ENCODE measurements at regions not wholly inside any gene's neighbourhood (a gene's known extent, or its start where the extent isn't known, plus 50 kb on each side); places are given as distances from the start of the nearest gene placed in this dataset.

GRCh38 chr16:64297863-64298600 is 823.8 kb downstream of the CDH11 start:
- TF ChIP-seq TAF1 (IDR thresholded peaks at IDR 0.05; ENCODE audit: borderline replicate concordance, insufficient read depth, low read length) (no peak), FOXP2 (optimal IDR thresholded peaks at IDR 0.05; ENCODE audit: borderline replicate concordance, extremely low read depth, extremely low read length, insufficient read depth) (no peak), SIN3A (IDR thresholded peaks at IDR 0.05; ENCODE audit: borderline replicate concordance, insufficient read depth, low read length) (no peak), REST (IDR thresholded peaks at IDR 0.05; ENCODE audit: insufficient read depth in 1 of 2, low read depth in 2 of 2, low read length in 2 of 2) (no peak), POLR2AphosphoS5 (IDR thresholded peaks at IDR 0.05; ENCODE audit: low read depth, low read length) (no peak)

GRCh38 chr16:64295466-64295865 is 826.4 kb downstream of the CDH11 start:
- no peak for TF ChIP-seq POLR2AphosphoS5 (IDR thresholded peaks at IDR 0.05; ENCODE audit: low read depth, low read length)
- TF ChIP-seq SIN3A (IDR thresholded peaks at IDR 0.05; ENCODE audit: borderline replicate concordance, insufficient read depth, low read length) = no peak
- TF ChIP-seq TAF1 (IDR thresholded peaks at IDR 0.05; ENCODE audit: borderline replicate concordance, insufficient read depth, low read length) = no peak
- no peak for TF ChIP-seq REST (IDR thresholded peaks at IDR 0.05; ENCODE audit: insufficient read depth in 1 of 2, low read depth in 2 of 2, low read length in 2 of 2)

GRCh38 chr16:64292953-64293352 is 828.9 kb downstream of the CDH11 start:
- TF ChIP-seq SIN3A (IDR thresholded peaks at IDR 0.05; ENCODE audit: borderline replicate concordance, insufficient read depth, low read length) (no peak), REST (IDR thresholded peaks at IDR 0.05; ENCODE audit: insufficient read depth in 1 of 2, low read depth in 2 of 2, low read length in 2 of 2) (no peak), TAF1 (IDR thresholded peaks at IDR 0.05; ENCODE audit: borderline replicate concordance, insufficient read depth, low read length) (no peak), POLR2AphosphoS5 (IDR thresholded peaks at IDR 0.05; ENCODE audit: low read depth, low read length) (no peak), FOXP2 (optimal IDR thresholded peaks at IDR 0.05; ENCODE audit: borderline replicate concordance, extremely low read depth, extremely low read length, insufficient read depth) (no peak)

- no peak for TF ChIP-seq TAF1 (IDR thresholded peaks at IDR 0.05; ENCODE audit: borderline replicate concordance, insufficient read depth, low read length)
- TF ChIP-seq SIN3A (IDR thresholded peaks at IDR 0.05; ENCODE audit: borderline replicate concordance, insufficient read depth, low read length) = no peak
- no peak for TF ChIP-seq FOXP2 (optimal IDR thresholded peaks at IDR 0.05; ENCODE audit: borderline replicate concordance, extremely low read depth, extremely low read length, insufficient read depth)
- TF ChIP-seq POLR2AphosphoS5 (IDR thresholded peaks at IDR 0.05; ENCODE audit: low read depth, low read length) = no peak
- TF ChIP-seq REST (IDR thresholded peaks at IDR 0.05; ENCODE audit: insufficient read depth in 1 of 2, low read depth in 2 of 2, low read length in 2 of 2) = no peak
Measured at GRCh38 chr16:64292161-64292560, 829.7 kb downstream of the CDH11 start.

All from PFSK-1 (cell line).